ENCODE measurements at regions not wholly inside any gene's neighbourhood (a gene's known extent, or its start where the extent isn't known, plus 50 kb on each side); places are given as distances from the start of the nearest gene placed in this dataset.
"Not testable (repeated sequence)": the region's sequence is repeated elsewhere in the genome, so short reads cannot be mapped to it uniquely, and the experiment has no call there.

DNA sequence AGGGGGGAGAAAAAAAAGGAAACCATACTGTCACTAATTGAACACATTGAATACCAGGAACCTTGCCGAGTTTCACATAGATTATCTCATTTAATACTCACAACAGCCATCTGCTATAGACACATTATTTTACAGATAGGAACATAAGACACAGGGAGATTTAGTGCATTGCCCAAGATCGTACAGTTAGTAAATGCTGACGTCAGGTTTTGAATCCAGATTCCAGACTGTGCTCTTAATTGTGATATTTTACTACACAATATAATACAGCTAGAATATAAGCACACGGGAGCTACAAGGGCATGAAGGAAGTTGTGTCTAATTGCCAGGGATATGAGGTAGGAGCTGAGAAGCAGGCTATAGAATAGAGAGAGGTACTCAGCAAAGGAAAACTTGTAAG is 93.9 kb upstream of the MINDY3 start:
- Mint-ChIP-seq H3K4me1 (ENCODE audit: low read depth, unreplicated experiment) (no peaks in the 10 kb centered on the region), H3K36me3 (ENCODE audit: insufficient read depth, unreplicated experiment) (no peaks in the 10 kb centered on the region), H3K4me3 (ENCODE audit: unreplicated experiment) (no peak overlapping the region), H3K9me3 (ENCODE audit: unreplicated experiment) (no peaks in the 10 kb centered on the region), H3K27me3 (ENCODE audit: insufficient read depth, unreplicated experiment) (peaks cover 17% of the 10 kb centered on the region), H3K27ac (ENCODE audit: unreplicated experiment) (no peak overlapping the region)
- no peaks in the 10 kb centered on the region for H3K9me3 ChIP-seq
- BruUV-seq (replicated peaks): no TSS peak
- H3K4me1 ChIP-seq: no peaks in the 10 kb centered on the region
- H3K27me3 ChIP-seq (replicated peaks; ENCODE audit: control insufficient read depth, insufficient read depth, low read length): no peaks in the 10 kb centered on the region
- H3K36me3 ChIP-seq (ENCODE audit: control insufficient read depth, insufficient read depth, low read length): no peaks in the 10 kb centered on the region
- TF ChIP-seq, protein P1, sequence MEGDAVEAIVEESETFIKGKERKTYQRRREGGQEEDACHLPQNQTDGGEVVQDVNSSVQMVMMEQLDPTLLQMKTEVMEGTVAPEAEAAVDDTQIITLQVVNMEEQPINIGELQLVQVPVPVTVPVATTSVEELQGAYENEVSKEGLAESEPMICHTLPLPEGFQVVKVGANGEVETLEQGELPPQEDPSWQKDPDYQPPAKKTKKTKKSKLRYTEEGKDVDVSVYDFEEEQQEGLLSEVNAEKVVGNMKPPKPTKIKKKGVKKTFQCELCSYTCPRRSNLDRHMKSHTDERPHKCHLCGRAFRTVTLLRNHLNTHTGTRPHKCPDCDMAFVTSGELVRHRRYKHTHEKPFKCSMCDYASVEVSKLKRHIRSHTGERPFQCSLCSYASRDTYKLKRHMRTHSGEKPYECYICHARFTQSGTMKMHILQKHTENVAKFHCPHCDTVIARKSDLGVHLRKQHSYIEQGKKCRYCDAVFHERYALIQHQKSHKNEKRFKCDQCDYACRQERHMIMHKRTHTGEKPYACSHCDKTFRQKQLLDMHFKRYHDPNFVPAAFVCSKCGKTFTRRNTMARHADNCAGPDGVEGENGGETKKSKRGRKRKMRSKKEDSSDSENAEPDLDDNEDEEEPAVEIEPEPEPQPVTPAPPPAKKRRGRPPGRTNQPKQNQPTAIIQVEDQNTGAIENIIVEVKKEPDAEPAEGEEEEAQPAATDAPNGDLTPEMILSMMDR (IDR thresholded peaks at IDR 0.05; ENCODE audit: insufficient read depth in 1 of 2, low read depth in 1 of 2, low read length in 1 of 2, severe bottlenecking in 1 of 2, unreplicated experiment in 1 of 2): no peak
- intact Hi-C loops (cut with micrococcal nuclease; ENCODE audit: unreplicated experiment): no loop called here
- ChIA-PET POLR2A (no interaction called here), CTCF (no interaction called here)
- no peak overlapping the region for H3K4me3 ChIP-seq (ENCODE audit: low read depth, low read length)
- no peak for DNase-seq

DNA sequence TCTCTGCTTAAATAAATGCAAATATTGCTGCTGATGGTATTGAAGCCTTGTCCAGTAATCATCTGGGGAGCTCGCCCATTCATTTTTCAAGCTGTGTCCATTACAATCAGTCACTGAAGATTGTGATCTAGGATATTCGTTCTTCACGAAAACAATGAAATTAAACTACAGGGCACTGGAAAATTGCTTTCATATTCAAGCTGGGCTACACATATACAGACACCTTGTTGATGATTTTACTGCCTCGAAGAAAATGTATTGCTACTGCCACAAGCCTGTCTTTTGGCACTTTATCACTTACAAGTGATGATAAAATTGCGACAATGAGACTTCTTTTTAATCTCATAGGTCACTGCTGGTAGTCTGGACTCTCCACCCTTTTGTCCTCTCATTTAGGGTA is 100.0 kb upstream of the MINDY3 start:
- Mint-ChIP-seq H3K27me3 (ENCODE audit: insufficient read depth, unreplicated experiment) (peaks cover 18% of the 10 kb centered on the region), H3K9me3 (ENCODE audit: unreplicated experiment) (peaks cover 10% of the 10 kb centered on the region), H3K4me3 (ENCODE audit: unreplicated experiment) (no peak overlapping the region), H3K36me3 (ENCODE audit: insufficient read depth, unreplicated experiment) (no peaks in the 10 kb centered on the region), H3K4me1 (ENCODE audit: low read depth, unreplicated experiment) (no peaks in the 10 kb centered on the region), H3K27ac (ENCODE audit: unreplicated experiment) (no peak overlapping the region)
- H3K4me1 ChIP-seq: no peaks in the 10 kb centered on the region
- H3K27me3 ChIP-seq (replicated peaks; ENCODE audit: control insufficient read depth, insufficient read depth, low read length): no peaks in the 10 kb centered on the region
- H3K9me3 ChIP-seq: no peaks in the 10 kb centered on the region
- TF ChIP-seq, protein P1 (IDR thresholded peaks at IDR 0.05; ENCODE audit: insufficient read depth in 1 of 2, low read depth in 1 of 2, low read length in 1 of 2, severe bottlenecking in 1 of 2, unreplicated experiment in 1 of 2): no peak
- H3K4me3 ChIP-seq (ENCODE audit: low read depth, low read length): no peak overlapping the region
- H3K36me3 ChIP-seq (ENCODE audit: control insufficient read depth, insufficient read depth, low read length): no peaks in the 10 kb centered on the region
- intact Hi-C loops (cut with micrococcal nuclease; ENCODE audit: unreplicated experiment): no loop called here
- DNase-seq: no peak
- no TSS peak for BruUV-seq (replicated peaks)
- POLR2A ChIA-PET: no interaction called here
- CTCF ChIA-PET: no interaction called here

DNA sequence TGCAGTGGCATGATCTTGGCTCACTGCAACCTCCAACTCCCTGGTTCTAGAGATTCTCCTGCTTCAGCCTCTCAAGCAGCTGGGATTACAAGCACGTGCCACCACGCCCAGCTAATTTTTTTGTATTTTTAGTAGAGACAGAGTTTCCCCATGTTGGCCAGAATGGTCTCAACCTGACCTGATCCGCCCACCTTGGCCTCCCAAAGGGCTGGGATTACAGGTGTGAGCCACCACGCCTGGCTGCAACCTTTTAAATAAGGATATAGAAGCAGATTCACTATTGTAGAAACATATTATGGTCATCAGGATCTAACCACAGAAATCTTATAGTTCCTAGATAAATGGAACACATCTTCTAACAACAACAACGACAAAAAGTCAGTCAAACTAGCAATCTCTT is 112.4 kb upstream of the MINDY3 start:
- POLR2A ChIA-PET; H3K9me3 ChIP-seq; H3K27me3 Mint-ChIP-seq (ENCODE audit: insufficient read depth, unreplicated experiment); H3K4me3 ChIP-seq (ENCODE audit: low read depth, low read length); intact Hi-C loops (cut with micrococcal nuclease; ENCODE audit: unreplicated experiment); H3K36me3 Mint-ChIP-seq (ENCODE audit: insufficient read depth, unreplicated experiment); H3K4me1 ChIP-seq; H3K4me3 Mint-ChIP-seq (ENCODE audit: unreplicated experiment); H3K4me1 Mint-ChIP-seq (ENCODE audit: low read depth, unreplicated experiment); DNase-seq; H3K36me3 ChIP-seq (ENCODE audit: control insufficient read depth, insufficient read depth, low read length); BruUV-seq (replicated peaks); H3K27me3 ChIP-seq (replicated peaks; ENCODE audit: control insufficient read depth, insufficient read depth, low read length); H3K27ac Mint-ChIP-seq (ENCODE audit: unreplicated experiment); H3K9me3 Mint-ChIP-seq (ENCODE audit: unreplicated experiment); CTCF ChIA-PET: not testable (repeated sequence)

DNA sequence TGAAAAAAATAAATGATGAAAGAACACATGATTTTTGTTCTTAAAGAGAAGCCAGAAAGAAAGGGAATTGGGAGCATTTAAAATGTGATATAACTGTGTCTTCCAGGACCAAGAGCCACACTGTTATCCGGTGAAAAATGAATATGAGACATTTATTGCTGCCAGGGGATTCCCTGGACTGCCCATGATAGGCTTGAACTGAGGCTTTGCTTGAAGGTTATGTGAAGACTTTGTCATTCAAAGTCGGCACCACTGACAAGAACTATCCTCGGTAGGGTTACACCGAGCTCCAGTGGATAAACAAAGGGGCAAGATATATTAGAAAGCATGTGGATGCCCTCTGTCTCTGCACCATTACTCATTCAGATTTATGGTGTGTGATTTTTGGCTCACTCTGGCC is 125.4 kb upstream of the MINDY3 start:
- Mint-ChIP-seq H3K27ac (ENCODE audit: unreplicated experiment) (no peak overlapping the region), H3K9me3 (ENCODE audit: unreplicated experiment) (peaks cover 5% of the 10 kb centered on the region), H3K4me3 (ENCODE audit: unreplicated experiment) (no peak overlapping the region), H3K4me1 (ENCODE audit: low read depth, unreplicated experiment) (no peaks in the 10 kb centered on the region), H3K36me3 (ENCODE audit: insufficient read depth, unreplicated experiment) (no peaks in the 10 kb centered on the region), H3K27me3 (ENCODE audit: insufficient read depth, unreplicated experiment) (peaks cover 2% of the 10 kb centered on the region)
- intact Hi-C loops (cut with micrococcal nuclease; ENCODE audit: unreplicated experiment): no loop called here
- ChIA-PET CTCF (no interaction called here), POLR2A (no interaction called here)
- DNase-seq: no peak
- BruUV-seq (replicated peaks): no TSS peak
- H3K27me3 ChIP-seq (replicated peaks; ENCODE audit: control insufficient read depth, insufficient read depth, low read length): no peaks in the 10 kb centered on the region
- TF ChIP-seq, protein P1 (IDR thresholded peaks at IDR 0.05; ENCODE audit: insufficient read depth in 1 of 2, low read depth in 1 of 2, low read length in 1 of 2, severe bottlenecking in 1 of 2, unreplicated experiment in 1 of 2): no peak
- no peaks in the 10 kb centered on the region for H3K9me3 ChIP-seq
- no peaks in the 10 kb centered on the region for H3K36me3 ChIP-seq (ENCODE audit: control insufficient read depth, insufficient read depth, low read length)
- H3K4me3 ChIP-seq (ENCODE audit: low read depth, low read length): no peak overlapping the region
- no peaks in the 10 kb centered on the region for H3K4me1 ChIP-seq

Measured in Caco-2 (cell line).